Fibroblast of lung (primary cell): ENCODE measurements at regions not wholly inside any gene's neighbourhood (a gene's known extent, or its start where the extent isn't known, plus 50 kb on each side); places are given as distances from the start of the nearest gene placed in this dataset.

Experiments used
- DNase-seq, 2 donors: peaks; one replicate each; pipeline versions ENCODE4 v3.0.0 to v3.0.0-alpha.2; 2010; ENCODE audit warnings: low read depth in 2 of 2
- H2AFZ ChIP-seq: 2 replicates; pipeline ENCODE4 v1.5.1; 2012; ENCODE audit warnings: low read length, control low read depth, inconsistent platforms
- H3K27ac ChIP-seq: 2 replicates; pipeline ENCODE4 v1.5.1; 2011; ENCODE audit warnings: low read length, control low read depth; ENCODE audit not compliant: insufficient read depth
- H3K27me3 ChIP-seq: 2 replicates; pipeline ENCODE4 v1.5.1; 2011; ENCODE audit warnings: mild to moderate bottlenecking, low read length; ENCODE audit not compliant: control insufficient read depth, insufficient read depth
- H3K36me3 ChIP-seq: 2 replicates; pipeline ENCODE4 v1.5.1; 2011; ENCODE audit warnings: low read length; ENCODE audit not compliant: control insufficient read depth, insufficient read depth
- H3K4me1 ChIP-seq: 2 replicates; pipeline ENCODE4 v1.5.1; 2011; ENCODE audit warnings: low read length; ENCODE audit not compliant: control insufficient read depth, insufficient read depth; ENCODE audit errors: extremely low read depth
- H3K4me2 ChIP-seq: 2 replicates; pipeline ENCODE4 v1.5.1; 2011; ENCODE audit warnings: low read length, control low read depth; ENCODE audit not compliant: insufficient read depth; ENCODE audit errors: extremely low read depth
- H3K4me3 ChIP-seq, 4 experiments: fragments of 200-600 bp in 1 of 4; sonication (generic) in 1 of 4; replicated peaks in 1 of 4; 2 replicates each; pipeline ENCODE4 v1.5.1; 2011 to 2016; ENCODE audit warnings: low read length in 4 of 4, low read depth in 3 of 4, mild to moderate bottlenecking in 3 of 4, control low read depth in 2 of 4, inconsistent platforms in 1 of 4, mixed read lengths in 1 of 4; ENCODE audit not compliant: insufficient read depth in 1 of 4; ENCODE audit errors: control extremely low read depth in 1 of 4
- H3K79me2 ChIP-seq: 2 replicates; pipeline ENCODE4 v1.5.1; 2012; ENCODE audit warnings: mild to moderate bottlenecking, low read length, inconsistent platforms; ENCODE audit not compliant: control insufficient read depth, insufficient read depth
- H3K9ac ChIP-seq: 2 replicates; pipeline ENCODE4 v1.5.1; 2011; ENCODE audit warnings: mild to moderate bottlenecking, low read length, control low read depth; ENCODE audit not compliant: insufficient read depth
- H3K9me3 ChIP-seq: 2 replicates; pipeline ENCODE4 v1.5.1; 2012; ENCODE audit warnings: low read depth, low read length; ENCODE audit not compliant: control insufficient read depth, insufficient read depth
- H4K20me1 ChIP-seq: 2 replicates; pipeline ENCODE4 v1.5.1; 2011; ENCODE audit warnings: low read length; ENCODE audit not compliant: control insufficient read depth, insufficient read depth; ENCODE audit errors: extremely low read depth
- EZH2 ChIP-seq: IDR thresholded peaks from 2 replicates; pipeline ENCODE4 v1.5.1; 2012; ENCODE audit warnings: low read length, control low read depth, mild to moderate bottlenecking; ENCODE audit errors: missing control alignments
- TF ChIP-seq, protein P1 (sequence below), 2 donors: IDR thresholded peaks in 1 of 2; conservative IDR thresholded peaks in 1 of 2; 1 replicate in 1 of 2; 2 replicates in 1 of 2; pipeline ENCODE4 v1.5.1; 2011 to 2012; ENCODE audit warnings: low read length in 2 of 2, control low read depth in 1 of 2, inconsistent platforms in 1 of 2, low read depth in 1 of 2, mild to moderate bottlenecking in 1 of 2

DNA sequence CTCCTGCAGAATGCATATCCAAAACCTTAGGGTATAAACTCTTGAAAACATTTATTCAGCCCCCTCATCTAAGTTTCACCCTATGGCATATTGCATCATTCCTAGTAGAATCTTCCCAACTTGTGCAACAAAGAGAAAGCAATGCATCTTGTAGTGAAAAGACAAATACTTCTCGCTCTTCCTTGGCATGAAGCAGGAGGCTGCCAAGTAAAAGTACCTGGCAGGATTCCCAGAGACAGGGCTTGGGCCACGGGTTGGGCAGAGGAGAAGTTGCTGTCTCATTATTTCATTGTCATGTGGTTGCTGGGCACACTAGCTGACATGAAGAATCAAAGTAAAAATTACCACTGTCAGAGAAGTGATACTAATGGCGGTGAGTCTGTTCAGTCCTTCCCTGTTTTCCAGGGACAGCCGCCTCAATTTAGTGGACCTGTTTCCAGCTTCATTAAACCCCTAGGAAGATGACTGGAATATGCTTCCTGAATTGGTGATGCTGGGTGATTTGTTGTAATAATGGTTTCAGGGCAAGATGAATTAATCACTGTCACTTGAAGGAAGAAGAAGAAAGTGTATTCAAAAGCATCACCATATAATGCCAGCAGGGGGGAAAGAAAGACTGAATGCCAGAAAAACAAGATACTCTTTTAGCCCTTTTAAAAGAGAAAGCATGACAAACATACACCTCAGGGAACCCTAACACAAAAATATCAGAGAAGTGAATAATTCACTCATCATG is 380.5 kb upstream of the IGFBP7 start:
- H3K4me3 ChIP-seq = no peak overlapping the region
- no peak overlapping the region for H3K4me2 ChIP-seq
- H3K79me2 ChIP-seq = no peaks in the 10 kb centered on the region
- TF ChIP-seq, protein P1, sequence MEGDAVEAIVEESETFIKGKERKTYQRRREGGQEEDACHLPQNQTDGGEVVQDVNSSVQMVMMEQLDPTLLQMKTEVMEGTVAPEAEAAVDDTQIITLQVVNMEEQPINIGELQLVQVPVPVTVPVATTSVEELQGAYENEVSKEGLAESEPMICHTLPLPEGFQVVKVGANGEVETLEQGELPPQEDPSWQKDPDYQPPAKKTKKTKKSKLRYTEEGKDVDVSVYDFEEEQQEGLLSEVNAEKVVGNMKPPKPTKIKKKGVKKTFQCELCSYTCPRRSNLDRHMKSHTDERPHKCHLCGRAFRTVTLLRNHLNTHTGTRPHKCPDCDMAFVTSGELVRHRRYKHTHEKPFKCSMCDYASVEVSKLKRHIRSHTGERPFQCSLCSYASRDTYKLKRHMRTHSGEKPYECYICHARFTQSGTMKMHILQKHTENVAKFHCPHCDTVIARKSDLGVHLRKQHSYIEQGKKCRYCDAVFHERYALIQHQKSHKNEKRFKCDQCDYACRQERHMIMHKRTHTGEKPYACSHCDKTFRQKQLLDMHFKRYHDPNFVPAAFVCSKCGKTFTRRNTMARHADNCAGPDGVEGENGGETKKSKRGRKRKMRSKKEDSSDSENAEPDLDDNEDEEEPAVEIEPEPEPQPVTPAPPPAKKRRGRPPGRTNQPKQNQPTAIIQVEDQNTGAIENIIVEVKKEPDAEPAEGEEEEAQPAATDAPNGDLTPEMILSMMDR (conservative IDR thresholded peaks at IDR 0.05 in 1 of 2, IDR thresholded peaks at IDR 0.05 in 1 of 2; ENCODE audit: low read depth in 1 of 2, low read length in 2 of 2) = no peak
- TF ChIP-seq EZH2 = no peak
- no peaks in the 10 kb centered on the region for H3K4me1 ChIP-seq
- no peak for DNase-seq
- no peak overlapping the region for H2AFZ ChIP-seq
- H3K27me3 ChIP-seq = no peaks in the 10 kb centered on the region
- no peak overlapping the region for H3K9ac ChIP-seq
- H3K36me3 ChIP-seq = no peaks in the 10 kb centered on the region
- no peaks in the 10 kb centered on the region for H3K9me3 ChIP-seq
- H4K20me1 ChIP-seq = no peaks in the 10 kb centered on the region
- H3K27ac ChIP-seq = no peak overlapping the region

DNA sequence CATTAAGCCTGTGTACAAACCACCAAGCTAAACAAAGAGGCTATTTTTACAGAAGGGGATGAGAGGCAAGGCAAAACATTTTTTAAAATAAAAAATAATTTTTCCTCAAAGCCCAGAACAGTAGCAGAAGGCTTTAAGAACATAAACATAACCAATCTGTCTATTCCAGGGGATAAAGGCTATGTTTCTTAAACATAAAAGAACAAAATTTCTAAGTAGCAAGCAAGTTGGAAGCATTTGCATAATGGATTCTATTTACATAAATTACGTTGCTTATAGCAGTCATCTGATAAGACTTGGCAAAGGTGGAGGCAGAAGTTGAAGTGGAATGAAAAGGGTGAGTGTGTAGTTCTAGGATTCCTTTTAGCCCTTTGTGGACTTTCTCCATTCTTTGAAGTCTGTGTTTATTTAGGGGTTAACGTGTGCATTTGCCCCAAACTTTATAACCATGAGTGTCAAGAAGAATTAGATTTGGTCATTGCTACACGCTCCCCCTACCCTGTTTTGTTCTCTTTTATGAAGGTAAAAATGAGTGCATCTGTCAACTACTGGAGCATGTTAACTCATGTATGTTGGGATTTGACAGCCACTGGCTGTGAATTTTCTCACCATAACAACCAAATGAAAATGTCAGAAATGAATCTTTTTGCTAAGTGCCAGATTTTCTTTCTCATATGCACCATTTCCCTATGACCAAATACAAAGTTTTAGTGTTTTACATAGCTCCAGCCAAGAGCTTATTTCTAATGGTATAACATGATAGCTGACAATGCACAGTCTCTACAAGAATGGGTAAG is 378.4 kb upstream of the IGFBP7 start:
- TF ChIP-seq EZH2 = no peak
- TF ChIP-seq, protein P1 (conservative IDR thresholded peaks at IDR 0.05 in 1 of 2, IDR thresholded peaks at IDR 0.05 in 1 of 2; ENCODE audit: low read depth in 1 of 2, low read length in 2 of 2) = no peak
- no peak overlapping the region for H3K9ac ChIP-seq

DNA sequence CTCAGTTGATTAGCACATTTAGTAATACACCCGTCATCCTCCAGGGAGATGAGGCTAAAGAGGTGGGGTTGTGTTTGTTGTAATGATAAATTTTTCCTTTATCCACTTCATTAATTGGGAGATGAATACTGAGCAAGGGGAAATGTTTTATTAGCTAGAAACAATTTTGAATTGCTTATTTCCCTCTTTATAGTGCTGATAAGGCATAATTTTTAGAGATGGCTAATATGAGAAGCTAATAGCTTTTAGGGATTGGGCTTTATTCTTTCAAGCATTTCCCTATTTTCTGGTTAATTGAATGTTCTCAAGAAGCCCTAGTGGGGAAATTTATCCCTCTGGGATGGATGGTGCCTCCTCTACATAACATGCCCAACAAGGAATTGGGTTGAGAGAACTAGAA is 365.2 kb upstream of the IGFBP7 start:
- Histone ChIP-seq H4K20me1 (no peaks in the 10 kb centered on the region), H2AFZ (no peak overlapping the region), H3K27ac (no peak overlapping the region), H3K36me3 (no peaks in the 10 kb centered on the region), H3K4me2 (no peak overlapping the region), H3K9me3 (no peaks in the 10 kb centered on the region), H3K27me3 (no peaks in the 10 kb centered on the region), H3K79me2 (no peaks in the 10 kb centered on the region), H3K9ac (no peak overlapping the region), H3K4me3 (no peak overlapping the region), H3K4me1 (no peaks in the 10 kb centered on the region)
- no peak for DNase-seq
- no peak for TF ChIP-seq EZH2
- TF ChIP-seq, protein P1 (conservative IDR thresholded peaks at IDR 0.05 in 1 of 2, IDR thresholded peaks at IDR 0.05 in 1 of 2; ENCODE audit: low read depth in 1 of 2, low read length in 2 of 2) = no peak

More for the DNA sequence above, 378.4 kb upstream of the IGFBP7 start:
- no peaks in the 10 kb centered on the region for H3K9me3 ChIP-seq
- H3K4me2 ChIP-seq = no peak overlapping the region
- no peaks in the 10 kb centered on the region for H3K36me3 ChIP-seq
- no peak overlapping the region for H2AFZ ChIP-seq
- H3K27me3 ChIP-seq = no peaks in the 10 kb centered on the region
- H3K4me1 ChIP-seq = no peaks in the 10 kb centered on the region
- no peaks in the 10 kb centered on the region for H4K20me1 ChIP-seq
- DNase-seq = no peak
- H3K27ac ChIP-seq = no peak overlapping the region
- no peak overlapping the region for H3K4me3 ChIP-seq
- H3K79me2 ChIP-seq = no peaks in the 10 kb centered on the region
